ENCODE measurements at regions not wholly inside any gene's neighbourhood (a gene's known extent, or its start where the extent isn't known, plus 50 kb on each side); places are given as distances from the start of the nearest gene placed in this dataset.

- TF ChIP-seq EP300 (IDR thresholded peaks at IDR 0.05; ENCODE audit: low read depth): no peak
- TF ChIP-seq CTCF (IDR thresholded peaks at IDR 0.05): no peak
Measured at GRCh38 chr7:424301-424935, 95.2 kb downstream of the PDGFA start.

Measured in transverse colon (tissue), 3 donors.